ENCODE measurements at regions not wholly inside any gene's neighbourhood (a gene's known extent, or its start where the extent isn't known, plus 50 kb on each side); places are given as distances from the start of the nearest gene placed in this dataset.

DNA sequence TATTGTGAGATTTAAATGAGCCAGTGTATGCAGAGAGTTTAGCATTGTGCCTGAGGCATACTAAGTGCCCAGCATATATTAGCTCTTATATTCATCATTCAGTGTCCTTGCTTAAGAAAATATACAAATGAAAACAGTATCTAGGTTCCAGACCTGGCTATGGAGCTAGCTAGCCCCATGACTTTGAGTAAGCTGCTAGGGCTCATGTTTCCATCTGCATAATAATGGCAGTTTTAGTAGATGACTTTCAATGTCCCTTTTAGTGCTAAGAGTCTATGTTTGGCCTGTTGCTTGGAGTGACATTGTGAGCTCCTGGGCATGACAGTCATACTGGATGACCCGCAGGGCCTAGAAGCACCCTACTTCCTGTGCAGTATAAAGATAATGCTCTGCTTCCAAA lies 435.3 kb downstream of the ZIC3 start:
- TF ChIP-seq, protein P1, sequence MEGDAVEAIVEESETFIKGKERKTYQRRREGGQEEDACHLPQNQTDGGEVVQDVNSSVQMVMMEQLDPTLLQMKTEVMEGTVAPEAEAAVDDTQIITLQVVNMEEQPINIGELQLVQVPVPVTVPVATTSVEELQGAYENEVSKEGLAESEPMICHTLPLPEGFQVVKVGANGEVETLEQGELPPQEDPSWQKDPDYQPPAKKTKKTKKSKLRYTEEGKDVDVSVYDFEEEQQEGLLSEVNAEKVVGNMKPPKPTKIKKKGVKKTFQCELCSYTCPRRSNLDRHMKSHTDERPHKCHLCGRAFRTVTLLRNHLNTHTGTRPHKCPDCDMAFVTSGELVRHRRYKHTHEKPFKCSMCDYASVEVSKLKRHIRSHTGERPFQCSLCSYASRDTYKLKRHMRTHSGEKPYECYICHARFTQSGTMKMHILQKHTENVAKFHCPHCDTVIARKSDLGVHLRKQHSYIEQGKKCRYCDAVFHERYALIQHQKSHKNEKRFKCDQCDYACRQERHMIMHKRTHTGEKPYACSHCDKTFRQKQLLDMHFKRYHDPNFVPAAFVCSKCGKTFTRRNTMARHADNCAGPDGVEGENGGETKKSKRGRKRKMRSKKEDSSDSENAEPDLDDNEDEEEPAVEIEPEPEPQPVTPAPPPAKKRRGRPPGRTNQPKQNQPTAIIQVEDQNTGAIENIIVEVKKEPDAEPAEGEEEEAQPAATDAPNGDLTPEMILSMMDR (IDR thresholded peaks at IDR 0.05 in 2 of 3, conservative IDR thresholded peaks at IDR 0.05 in 1 of 3; ENCODE audit: borderline replicate concordance in 1 of 3, insufficient read depth in 1 of 3, low read depth in 2 of 3, low read length in 2 of 3) = no peak
- TF ChIP-seq POLR2A (IDR thresholded peaks at IDR 0.05; ENCODE audit: borderline replicate concordance, extremely low read depth, insufficient read depth, insufficient read length) (no peak), SP1 (IDR thresholded peaks at IDR 0.05; ENCODE audit: low read depth) (no peak)
